ENCODE measurements at regions not wholly inside any gene's neighbourhood (a gene's known extent, or its start where the extent isn't known, plus 50 kb on each side); places are given as distances from the start of the nearest gene placed in this dataset.

DNA sequence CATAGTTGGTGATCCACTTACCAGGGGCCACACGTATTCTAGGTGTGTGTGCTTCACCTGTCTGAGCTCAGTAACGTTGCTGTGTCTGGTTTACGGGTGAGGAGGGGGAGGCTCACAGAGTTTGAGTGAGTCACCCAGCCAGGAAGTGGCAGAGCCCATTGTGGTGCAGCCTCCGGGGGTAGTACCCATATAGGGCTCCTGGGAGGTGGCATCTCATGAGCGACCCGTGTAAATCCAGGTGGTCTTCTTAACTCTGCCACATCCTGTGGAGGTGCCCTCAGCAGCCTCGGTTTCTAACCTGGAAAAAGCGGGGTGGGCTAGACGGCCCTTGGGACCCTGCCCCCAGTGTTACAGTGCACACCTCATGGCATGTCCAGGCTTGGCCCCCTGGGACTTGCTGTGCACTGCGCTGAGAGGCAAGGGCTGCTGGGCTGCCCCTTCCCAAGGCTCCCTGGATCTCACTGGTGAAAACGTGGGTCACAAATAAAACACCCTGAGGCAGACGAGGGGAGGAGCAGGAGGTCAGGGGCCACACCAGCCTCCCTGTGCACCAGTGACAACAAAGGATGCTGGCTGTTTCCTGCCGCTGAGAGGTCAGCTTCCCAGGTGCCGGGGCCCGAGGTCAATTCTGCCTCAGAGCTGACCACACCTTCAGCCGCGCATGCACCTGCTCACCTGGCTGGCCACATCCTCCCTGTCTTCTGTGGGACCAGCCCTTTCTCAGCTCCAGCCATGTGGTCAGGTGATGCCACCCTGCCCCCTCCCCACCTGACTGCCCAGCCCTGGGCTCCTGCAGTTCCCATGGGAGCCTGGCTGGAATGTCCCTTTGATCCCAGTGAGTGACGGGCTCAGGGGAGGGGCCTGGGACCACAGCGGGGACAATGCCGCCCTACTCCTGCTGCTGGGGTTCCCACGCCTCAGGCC, 305.1 kb downstream of the CTTN start:
- no peak for DNase-seq (ENCODE audit: low read depth in 2 of 2)

DNA sequence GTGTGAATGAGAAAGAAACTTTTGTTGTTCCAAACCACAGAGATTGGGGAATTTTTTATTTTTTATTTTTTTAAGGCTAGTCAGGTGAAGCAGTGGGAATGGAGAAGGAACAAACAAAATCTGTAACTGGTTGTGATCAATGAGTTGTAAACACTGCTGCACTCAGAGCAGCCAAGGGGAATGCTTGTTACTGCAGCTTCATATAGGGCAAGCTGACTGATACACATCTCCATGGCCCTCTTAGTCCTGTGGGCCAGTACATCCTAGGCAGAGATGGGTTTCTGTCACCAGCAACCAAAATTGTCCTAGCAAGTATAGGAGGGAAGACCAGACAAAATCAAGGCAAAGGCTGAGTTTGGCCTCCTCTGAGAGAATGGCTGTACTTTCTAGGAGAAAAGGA, 306.8 kb downstream of the CTTN start:
- DNase-seq (ENCODE audit: low read depth in 2 of 2) = no peak

DNA sequence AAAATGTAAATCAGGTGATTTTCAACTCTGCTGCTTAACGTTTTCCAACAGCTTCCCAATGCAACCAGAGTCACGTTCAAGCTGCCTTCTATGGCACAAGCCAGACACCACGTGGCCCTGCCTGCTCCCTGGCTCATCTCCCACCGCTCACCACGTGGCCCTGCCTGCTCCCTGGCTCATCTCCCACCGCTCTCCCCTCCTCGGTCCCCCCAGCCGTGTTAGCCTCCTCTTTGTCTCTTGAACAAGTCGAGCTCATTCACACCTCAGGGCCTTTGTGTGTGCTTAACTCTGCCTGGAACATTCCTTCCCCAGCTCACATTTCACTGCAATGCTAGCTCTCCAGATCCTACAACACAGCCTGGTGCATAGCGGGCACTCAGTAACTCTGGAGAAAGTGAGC, 307.6 kb downstream of the CTTN start:
- DNase-seq (ENCODE audit: low read depth in 2 of 2) = no peak

DNA sequence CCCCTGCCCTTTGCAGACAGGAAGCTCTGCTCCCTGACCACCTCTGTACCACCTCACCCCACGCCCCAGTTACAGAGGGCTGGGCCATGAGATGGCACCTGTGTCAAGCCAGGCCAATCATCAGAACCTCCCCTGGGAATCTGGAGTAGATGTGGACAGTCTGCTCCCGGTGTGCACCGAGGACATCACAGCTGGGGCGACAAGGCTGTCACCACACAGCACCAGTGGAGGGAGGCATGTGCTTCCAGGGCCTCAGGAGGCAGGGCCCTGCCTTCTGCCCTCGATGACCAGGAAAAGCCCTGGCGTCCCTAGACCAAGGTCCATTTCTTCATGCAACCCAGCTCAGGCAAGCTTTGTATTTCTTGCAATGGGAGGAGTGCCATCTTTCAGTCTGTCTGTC, 309.5 kb downstream of the CTTN start:
- no peak for DNase-seq (ENCODE audit: low read depth in 2 of 2)

DNA sequence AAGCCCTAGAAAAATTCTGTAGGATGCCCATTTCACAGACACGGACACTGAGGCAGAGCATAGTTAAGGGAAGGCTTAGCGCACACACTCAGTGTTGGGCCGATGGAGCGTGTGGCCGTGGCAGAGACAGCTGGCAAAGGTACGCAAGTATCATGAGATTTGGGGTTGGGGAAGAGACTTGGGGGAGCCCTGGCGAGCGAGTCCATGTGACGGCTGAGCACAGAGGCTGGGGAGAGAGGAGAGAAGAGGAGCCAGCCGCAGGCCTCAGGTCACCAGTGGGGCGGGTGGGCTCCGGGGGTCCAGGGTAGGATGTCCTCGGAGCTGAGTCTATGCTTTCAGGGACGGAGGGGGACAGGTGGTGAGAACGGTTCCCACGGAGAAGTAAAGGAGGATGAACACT, 311.3 kb downstream of the CTTN start:
- no peak for DNase-seq (ENCODE audit: low read depth in 2 of 2)

DNA sequence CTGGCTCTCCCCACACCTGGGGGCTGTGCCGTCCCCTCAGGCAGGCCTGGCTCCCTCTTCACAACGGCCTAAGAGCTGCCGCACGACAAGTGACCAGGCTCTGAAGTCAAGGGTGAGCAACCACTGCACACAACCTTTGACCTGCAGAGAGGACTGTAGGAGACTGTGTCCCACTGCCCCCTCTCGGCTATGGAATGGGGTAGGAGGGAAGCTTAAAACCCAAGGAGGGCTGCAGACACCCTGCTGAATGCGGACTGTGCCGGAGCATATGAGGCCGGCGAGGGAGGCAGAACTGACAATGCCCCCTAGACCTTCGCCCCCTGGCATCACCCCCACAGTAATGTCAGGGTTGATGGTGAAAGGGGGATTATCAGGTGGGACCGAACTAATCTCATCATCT, 311.9 kb downstream of the CTTN start:
- DNase-seq (ENCODE audit: low read depth in 2 of 2) = no peak

DNA sequence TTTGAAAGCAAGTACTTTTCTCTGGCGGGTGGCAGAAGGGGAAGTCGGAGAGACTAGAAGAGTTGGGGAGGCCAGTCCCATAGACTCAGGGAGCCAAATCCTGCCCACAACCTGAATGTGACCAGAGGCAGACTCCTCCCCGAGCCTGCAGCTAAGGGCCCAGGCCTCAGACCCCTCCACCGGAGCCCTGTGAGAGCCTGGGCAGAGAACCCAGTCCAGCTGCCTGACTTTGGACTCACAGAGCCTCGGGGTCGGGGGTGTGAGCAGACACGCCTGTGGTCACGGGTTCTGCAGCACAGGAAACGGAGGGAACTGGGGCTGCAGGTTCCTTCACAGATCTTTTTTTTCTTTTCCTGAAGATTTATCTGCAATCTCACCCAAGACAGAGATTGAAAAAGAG, 312.3 kb downstream of the CTTN start:
- no peak for DNase-seq (ENCODE audit: low read depth in 2 of 2)

DNA sequence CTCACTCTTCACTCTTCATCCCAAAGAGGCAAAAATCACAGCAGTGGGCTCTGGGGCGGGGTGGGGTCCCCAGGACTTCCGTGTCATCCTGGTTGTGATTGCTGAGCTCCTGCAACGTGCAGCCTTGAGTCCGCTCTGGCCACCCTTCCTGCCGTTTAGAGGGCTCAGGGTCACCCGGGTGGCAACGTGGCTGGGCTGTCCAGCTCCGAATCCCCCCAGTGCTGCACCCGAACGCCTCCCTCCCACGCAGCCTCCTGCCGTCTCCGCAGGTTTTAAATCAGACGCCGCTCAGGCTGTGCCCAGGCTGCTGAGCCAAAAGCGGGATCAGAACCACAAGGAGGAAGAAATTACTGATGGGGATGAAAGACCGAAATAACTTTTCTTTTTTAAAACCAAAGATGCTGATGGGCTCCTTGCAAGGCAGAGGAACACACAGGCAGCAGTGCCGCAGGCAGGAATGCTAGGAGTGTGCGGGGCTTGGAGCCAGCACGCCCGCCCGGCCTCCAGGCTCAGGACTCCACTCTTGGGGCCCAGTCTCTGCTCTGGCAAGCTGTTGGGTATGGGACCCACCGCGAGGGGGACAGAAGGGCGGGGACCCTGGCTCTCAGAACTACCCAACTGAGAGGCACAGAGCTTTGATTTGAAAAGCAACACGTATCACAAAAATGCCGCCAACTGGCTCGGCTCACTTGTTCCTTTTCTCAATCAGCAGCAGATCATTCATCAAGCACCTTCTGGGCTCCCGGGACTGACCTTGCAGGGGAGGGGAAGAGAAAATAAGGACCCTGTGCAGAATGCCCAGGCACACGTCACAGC, 313.0 kb downstream of the CTTN start:
- no peak for DNase-seq (ENCODE audit: low read depth in 2 of 2)

DNA sequence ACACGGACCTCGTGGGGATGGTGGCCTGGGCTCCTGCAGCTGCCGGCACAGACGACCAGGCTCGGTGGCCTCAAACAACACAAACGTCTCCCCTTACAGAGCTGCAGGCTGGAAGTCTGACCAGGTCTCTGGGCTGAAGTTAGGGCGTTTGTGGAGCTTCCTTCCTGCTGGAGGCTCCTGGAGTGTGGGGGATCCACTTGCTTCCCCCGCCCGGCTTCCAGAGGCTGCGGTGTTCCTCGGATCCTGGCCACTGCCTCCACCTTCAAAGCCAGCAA, 313.5 kb downstream of the CTTN start:
- no peak for DNase-seq (ENCODE audit: low read depth in 2 of 2)

DNA sequence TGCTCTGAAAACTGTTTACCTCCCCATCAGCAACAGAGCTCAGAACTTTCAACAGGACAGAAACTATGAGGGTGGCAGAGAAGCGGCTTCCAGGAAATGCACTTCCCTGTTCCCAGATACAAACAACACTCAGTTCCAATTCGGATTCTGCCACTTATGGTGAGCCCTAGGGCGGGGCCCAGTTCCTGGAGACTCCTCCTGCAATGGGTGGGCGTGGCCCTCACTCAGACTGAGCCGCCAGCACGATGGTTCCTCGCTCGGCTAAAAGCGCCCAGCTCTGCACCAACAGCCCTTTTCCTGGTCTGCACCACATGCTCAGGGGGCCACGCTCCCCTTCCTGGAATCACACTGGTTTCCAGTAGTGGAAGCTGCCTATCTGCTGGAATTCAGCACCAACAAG, 314.1 kb downstream of the CTTN start:
- DNase-seq (ENCODE audit: low read depth in 2 of 2) = no peak

DNA sequence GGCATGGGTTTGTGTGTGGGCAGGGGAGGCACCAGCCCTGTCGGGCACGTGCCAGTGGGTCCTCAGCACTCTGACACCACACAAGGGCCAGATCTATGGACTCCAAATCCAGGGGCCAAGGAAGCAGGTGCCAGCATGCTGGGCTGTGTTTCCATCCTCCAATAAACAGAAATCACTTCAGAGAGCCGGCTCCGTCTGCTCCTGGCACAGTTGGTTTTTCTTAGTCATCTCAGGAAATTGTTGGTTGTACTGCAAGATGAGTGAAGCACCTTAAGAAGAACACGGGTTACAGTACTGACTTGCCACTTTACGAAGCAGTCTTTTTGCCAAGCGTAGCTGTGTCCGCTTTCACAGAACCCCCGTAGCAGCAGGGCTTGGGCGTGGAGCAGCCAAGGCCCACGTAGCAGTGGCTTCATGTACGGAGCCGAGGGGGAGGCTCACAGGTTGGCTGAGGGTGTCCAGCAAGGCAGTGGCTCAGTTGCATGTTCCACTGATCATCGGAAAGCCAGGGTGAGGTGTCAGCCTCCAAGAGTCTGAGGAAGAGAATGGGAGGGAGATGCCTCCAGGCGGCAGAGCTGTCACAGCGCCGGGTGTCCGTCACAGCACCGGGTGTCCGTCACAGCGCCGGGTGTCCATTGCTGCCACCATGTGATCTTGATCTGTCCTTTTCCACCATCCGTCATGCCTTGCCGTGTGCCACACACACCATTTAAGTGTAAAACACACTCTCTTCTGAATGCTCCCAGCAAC, 314.9 kb downstream of the CTTN start:
- DNase-seq (ENCODE audit: low read depth in 2 of 2) = no peak

DNA sequence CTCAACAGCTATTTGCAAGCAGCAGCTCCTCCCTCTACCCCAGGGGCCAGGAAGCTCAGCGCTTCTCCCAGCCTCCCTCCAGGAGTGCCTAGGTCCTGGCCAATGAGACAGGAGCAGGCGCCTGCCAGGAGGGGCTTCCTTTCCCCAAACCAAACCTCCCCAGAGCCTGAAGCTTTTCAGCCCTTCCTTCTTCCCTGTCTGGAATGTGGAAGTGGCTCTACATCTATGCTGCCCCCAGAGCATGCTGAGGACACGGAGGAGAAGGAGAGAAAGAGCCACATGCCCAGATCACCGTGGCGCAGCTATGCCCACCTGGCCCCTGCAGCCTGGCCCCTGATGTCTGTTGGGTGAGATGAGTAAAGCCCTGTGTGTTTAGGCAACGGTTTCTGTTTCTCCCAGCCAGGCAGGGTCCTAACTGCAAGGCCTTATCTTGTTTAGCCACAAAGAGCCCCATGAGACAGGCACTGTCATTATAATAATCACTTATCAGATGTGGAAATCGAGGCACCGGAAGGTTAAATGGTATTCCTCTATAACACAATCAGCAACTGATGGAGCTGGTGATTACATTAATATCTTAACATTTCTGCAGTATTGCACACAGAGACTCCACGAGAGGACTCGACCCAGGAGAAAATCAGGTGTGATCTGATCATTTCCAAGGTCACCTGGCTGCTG, 315.8 kb downstream of the CTTN start:
- DNase-seq (ENCODE audit: low read depth in 2 of 2) = no peak

DNA sequence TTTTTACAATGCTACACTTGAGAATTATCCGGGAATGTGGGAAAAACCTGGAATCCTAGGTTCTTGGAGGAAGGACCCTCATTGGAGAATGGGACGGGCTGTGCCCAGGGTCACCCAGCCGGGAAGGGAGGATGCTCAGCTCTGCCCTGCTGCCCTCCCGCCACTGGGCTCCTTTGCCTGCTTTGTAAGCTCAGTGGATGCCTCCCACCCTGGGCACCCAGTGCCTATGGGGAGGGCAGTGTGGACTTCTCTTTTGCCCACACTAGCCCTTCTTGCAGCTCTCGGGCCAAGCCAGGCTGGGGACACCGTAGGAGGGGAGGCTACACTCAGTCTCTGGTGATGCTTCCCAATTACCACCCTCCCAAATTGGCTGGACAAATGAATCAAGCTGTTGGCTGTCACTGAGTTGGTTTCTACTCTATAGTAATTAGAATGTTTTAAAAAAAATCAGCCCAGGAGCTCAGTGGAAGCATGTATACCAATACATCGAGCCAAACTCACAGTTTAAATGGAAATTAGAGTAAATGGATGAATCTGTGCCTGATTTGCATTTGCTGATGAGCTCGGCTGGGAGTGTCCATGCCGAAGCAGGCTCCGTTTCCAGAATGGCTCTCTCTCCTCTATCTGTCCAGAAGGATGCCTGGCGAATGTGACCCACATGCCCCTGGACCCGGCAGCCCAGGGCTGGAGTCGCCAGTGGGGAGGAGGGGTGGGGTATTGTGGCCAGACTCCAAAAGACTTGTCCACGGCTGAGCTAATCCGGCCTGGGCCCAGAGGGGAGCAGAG, 317.0 kb downstream of the CTTN start:
- DNase-seq (ENCODE audit: low read depth in 2 of 2) = no peak

DNA sequence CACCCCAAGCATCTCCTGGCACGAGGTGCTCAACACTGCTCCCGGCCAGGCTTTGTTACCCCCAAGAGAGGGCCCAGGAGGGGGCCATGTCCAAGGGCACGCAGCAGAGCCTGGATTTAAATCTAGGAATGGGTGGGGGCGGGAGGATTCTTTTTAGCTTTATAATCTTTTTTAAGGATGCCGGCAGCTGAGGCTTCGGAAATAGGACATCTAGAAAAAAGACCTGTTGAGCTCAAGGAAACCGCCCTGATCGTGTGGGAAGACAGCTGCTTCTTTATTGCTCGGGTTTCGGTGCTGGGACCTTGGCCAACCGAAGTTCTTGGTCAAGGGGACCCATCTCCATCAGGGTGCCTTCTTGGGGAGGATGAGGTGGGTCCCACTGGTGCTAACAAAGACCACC, 317.9 kb downstream of the CTTN start:
- DNase-seq (ENCODE audit: low read depth in 2 of 2) = no peak

DNA sequence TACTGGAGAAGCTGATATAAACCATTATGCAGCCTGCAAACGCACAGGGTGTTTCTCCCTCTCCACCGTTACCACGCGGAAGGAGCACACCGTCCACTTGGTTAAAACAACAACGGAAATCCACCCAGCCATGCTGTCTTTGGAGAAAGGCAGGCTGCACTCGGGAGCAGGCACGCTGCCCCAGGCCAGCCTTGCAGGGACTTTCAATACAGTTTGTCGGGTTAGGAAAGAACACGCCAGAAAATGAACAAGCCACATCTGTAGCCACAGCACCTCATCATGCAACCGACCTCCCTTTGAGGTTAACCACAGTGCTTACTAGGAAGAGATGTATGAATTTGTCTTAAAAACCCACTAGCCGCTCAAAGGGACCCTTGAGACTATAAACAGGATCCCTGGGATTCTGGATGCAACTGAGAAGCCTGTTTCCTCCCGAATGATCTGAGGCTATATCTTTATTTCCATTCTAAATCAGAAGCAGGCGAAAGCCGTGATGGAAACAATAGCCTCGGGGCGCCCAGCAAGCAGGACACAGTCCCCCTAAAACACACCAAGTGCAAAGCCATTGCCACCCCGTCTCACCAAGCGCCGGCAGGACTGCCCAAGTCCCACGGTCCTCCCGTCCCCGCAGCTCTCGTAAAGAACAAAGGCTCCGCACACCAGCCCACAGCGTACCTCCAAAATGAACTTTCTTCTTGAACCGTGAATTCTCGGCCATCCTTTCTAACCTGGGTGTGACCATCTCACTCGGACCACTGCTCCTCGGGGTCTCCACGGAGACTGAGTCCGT, 318.9 kb downstream of the CTTN start:
- no peak for DNase-seq (ENCODE audit: low read depth in 2 of 2)

DNA sequence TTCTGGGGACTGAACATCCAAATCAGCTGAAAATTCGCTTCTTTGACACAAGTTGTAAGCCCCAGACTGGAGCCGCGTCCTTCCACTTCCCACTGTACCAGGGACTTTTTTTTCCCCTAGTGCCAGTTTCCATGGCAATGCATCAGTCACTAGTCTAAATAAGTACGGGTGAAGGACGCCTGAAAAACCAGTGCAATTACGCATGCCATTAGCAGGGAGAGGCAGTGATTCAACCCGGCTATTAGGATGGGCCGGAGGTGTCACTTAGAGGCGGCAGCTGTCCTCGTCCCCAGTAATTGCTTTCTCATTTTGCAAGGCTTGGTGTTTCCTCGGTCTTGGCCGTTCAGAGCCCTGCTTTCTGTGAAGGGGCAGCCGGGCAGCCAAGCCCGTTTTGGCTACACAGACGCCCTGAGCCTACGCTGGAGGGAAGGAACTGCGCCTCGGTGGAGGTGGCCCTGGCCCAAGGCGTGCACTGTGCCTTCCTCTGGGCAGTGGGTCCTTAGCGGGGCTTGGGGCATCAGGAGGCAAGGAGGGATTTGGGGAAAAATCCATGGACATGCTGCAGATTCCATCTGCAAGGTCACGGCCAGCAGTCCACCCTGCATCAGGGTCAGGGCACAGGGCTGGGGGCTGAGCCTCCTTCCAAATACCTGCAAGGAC, 319.7 kb downstream of the CTTN start:
- DNase-seq (ENCODE audit: low read depth in 2 of 2) = no peak

DNA sequence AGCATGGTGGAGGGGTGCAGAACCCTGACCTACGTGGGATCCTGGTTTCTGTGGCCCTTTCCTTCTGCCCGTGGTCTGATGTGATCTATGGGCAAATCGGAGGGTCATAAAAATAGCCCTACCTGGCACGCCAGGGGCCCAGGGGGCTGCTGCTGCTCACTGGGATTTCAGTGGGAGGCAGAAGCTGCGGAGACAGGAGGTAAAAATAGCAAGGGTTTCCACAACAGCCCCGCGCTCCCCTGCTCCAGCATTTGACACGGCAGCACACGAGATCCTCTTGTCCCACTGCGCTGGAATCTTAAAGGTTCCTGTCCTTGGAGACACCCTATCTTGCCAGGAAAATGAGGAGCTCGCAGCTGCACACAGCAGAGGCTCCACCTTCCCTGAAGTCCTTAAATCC, 321.2 kb downstream of the CTTN start:
- DNase-seq (ENCODE audit: low read depth in 2 of 2) = no peak

DNA sequence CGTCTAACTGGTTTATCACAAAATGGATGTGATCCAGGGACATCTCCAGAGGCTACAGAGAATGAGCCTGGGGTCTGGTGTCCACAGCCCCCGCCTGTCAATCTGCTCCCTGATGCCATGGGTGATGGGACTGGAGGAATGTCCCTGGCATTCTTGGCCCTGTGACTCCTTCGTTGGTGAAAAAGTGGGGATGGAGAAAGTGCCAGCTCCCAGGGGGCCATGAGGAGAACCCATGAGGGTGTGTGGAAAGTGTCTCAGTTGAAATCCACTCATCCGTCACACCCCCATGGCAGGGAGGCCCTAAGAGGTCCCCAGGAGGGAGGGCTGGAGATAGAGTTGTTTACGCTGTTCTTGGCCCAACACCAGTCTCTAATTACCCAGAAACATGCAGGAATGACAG, 322.0 kb downstream of the CTTN start:
- DNase-seq (ENCODE audit: low read depth in 2 of 2) = no peak

DNA sequence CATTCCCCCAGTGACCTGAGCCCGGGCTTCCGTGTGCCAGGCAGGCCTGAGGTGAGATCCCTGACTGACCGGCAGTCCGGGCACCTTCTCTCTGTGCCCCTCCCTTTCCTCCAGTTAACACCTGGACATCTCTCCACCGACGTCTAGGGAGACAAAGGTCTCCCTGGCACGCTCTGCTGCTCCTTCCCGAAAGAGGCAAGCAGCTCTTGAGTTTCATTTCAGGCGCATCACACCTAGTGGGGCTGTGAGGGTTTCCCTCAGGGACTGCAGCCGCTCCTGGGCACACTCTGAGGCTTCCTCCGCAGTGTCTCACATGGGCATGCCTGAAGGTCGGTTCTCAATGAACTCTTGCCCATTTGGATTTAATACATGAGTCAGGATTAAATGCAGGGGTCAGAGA, 322.7 kb downstream of the CTTN start:
- DNase-seq (ENCODE audit: low read depth in 2 of 2) = no peak

DNA sequence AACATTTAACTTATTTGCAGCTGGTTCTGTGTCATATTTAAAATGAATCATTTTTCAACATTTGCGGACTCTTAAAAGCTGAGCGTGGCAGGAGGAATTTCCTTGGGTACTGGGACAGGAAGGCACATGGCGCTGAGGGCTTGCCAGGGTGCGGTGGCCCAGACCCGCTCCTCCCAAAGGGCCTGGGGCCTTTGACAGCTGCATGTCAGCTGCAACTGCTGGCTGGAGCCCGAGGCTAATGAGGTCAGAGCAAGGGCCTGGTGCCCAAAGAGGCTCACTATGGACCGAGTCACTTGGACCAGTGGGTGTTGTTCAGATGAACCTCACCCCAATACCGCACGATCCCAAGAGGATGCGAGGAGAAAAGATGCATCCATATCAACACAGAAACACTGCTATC, 326.9 kb downstream of the CTTN start:
- no peak for DNase-seq (ENCODE audit: low read depth in 2 of 2)
